Transverse colon (tissue), 4 donors: ENCODE measurements at regions not wholly inside any gene's neighbourhood (a gene's known extent, or its start where the extent isn't known, plus 50 kb on each side); places are given as distances from the start of the nearest gene placed in this dataset.

Experiments
- DNase-seq: peaks from one replicate; pipeline ENCODE4 v3.0.0-alpha.2; 2019
- H3K27ac ChIP-seq, 4 donors: fragments of 200-600 bp; sonication (generic); 2 replicates each; pipeline ENCODE4 v1.5.1; 2016 to 2018; ENCODE audit warnings: inconsistent platforms in 4 of 4
- H3K27me3 ChIP-seq: fragments of 200-600 bp; sonication (generic); 2 replicates; pipeline ENCODE4 v1.5.1; 2017; ENCODE audit warnings: inconsistent platforms
- H3K36me3 ChIP-seq, 4 donors: fragments of 200-600 bp; sonication (generic); 2 replicates each; pipeline ENCODE4 v1.5.1; 2017 to 2019; ENCODE audit warnings: inconsistent platforms in 4 of 4
- H3K4me1 ChIP-seq, 4 donors: fragments of 200-600 bp; sonication (generic); 2 replicates each; pipeline ENCODE4 v1.5.1; 2017 to 2020; ENCODE audit warnings: inconsistent platforms in 4 of 4
- H3K4me3 ChIP-seq, 4 donors: fragments of 200-600 bp; sonication (generic); 1 replicate in 1 of 4; 2 replicates in 3 of 4; pipeline versions ENCODE4 v1.5.1 to v1.6.1; 2017 to 2019; ENCODE audit warnings: inconsistent platforms in 4 of 4
- H3K9me3 ChIP-seq, 2 donors: fragments of 200-600 bp; sonication (generic); 2 replicates each; pipeline ENCODE4 v1.5.1; 2017 to 2019; ENCODE audit warnings: inconsistent platforms in 2 of 2
- CTCF ChIP-seq, 5 experiments: fragments of 200-600 bp in 3 of 5; fragments of 450-650 bp in 2 of 5; sonication (generic) in 3 of 5; IDR thresholded peaks; 1 replicate in 2 of 5; 2 replicates in 3 of 5; pipeline ENCODE4 v1.5.1; 2016 to 2017; ENCODE audit warnings: antibody characterized with exemption in 5 of 5, inconsistent platforms in 3 of 5, mild to moderate bottlenecking in 2 of 5, moderate library complexity in 1 of 5
- EP300 ChIP-seq: sonication (generic); formaldehyde crosslinking; IDR thresholded peaks from one replicate; pipeline ENCODE4 v1.6.1; 2017; ENCODE audit warnings: antibody characterized with exemption, low read depth
- POLR2A ChIP-seq: fragments of 450-650 bp; IDR thresholded peaks from one replicate; pipeline ENCODE4 v1.6.1; 2016; ENCODE audit warnings: antibody characterized with exemption, mild to moderate bottlenecking, moderate library complexity
- POLR2AphosphoS5 ChIP-seq, 3 donors: sonication (generic); formaldehyde crosslinking; IDR thresholded peaks; one replicate each; pipeline ENCODE4 v1.6.1; 2016; ENCODE audit warnings: antibody characterized with exemption in 3 of 3
- WGBS, 2 donors: methylation state at CpG; one replicate each; pipeline ENCODE4 v1.1.5; 2018; ENCODE audit warnings: low coverage in 1 of 2; 5-methylcytosine and 5-hydroxymethylcytosine counted together
- in situ Hi-C, 4 donors: fragments of 200-750 bp; cut with MboI; loops; one replicate each; pipeline versions ENCODE4 v1.15.0 to v1.15.1; 2017; ENCODE audit warnings: low sequenced_read_pairs in 3 of 4, low pct_ligation_motif_present in 1 of 4, low pct_unique_long_range_greater_than_20kb in 1 of 4
- intact Hi-C: fragments of 100-400 bp; cut with DNase I; formaldehyde crosslinking; loops from one replicate; pipeline ENCODE4 v1.15.1; 2023; ENCODE audit warnings: low total_unique reads

GRCh38 chr13:36549755-36550154 is 117.5 kb downstream of the CCNA1 start:
- H3K9me3 ChIP-seq: no peaks in the 10 kb centered on the region
- no peaks in the 10 kb centered on the region for H3K27me3 ChIP-seq
- in situ Hi-C loops: no loop called here
- TF ChIP-seq CTCF (IDR thresholded peaks at IDR 0.05) (no peak), POLR2AphosphoS5 (IDR thresholded peaks at IDR 0.05) (no peak), EP300 (no peak), POLR2A (no peak)
- no peak overlapping the region for H3K4me3 ChIP-seq
- intact Hi-C loops: no loop called here
- H3K27ac ChIP-seq: no peak overlapping the region
- 45 to 58% methylated on average over 5 to 7 of the region's 7 CpGs for WGBS, 2 donors
- no peaks in the 10 kb centered on the region for H3K36me3 ChIP-seq
- H3K4me1 ChIP-seq: no peaks in the 10 kb centered on the region
- DNase-seq: no peak

- no peak for TF ChIP-seq CTCF (IDR thresholded peaks at IDR 0.05)
- TF ChIP-seq POLR2AphosphoS5 (IDR thresholded peaks at IDR 0.05): no peak
- TF ChIP-seq POLR2A: no peak
- no peak for TF ChIP-seq EP300
- no peak overlapping the region for H3K27ac ChIP-seq
- no peaks in the 10 kb centered on the region for H3K36me3 ChIP-seq
- H3K27me3 ChIP-seq: no peaks in the 10 kb centered on the region
- no peaks in the 10 kb centered on the region for H3K9me3 ChIP-seq
- no peak for DNase-seq
- no peak overlapping the region for H3K4me3 ChIP-seq
- intact Hi-C loops (no loop called here), in situ Hi-C loops (no loop called here)
- H3K4me1 ChIP-seq: no peaks in the 10 kb centered on the region
- 57 to 69% methylated on average over 1 to 2 of the region's 2 CpGs for WGBS, 2 donors
Measured at GRCh38 chr13:36550177-36550576, 117.9 kb downstream of the CCNA1 start.

GRCh38 chr13:36551445-36551844 is 119.2 kb downstream of the CCNA1 start:
- Histone ChIP-seq H3K27me3 (no peaks in the 10 kb centered on the region), H3K9me3 (no peaks in the 10 kb centered on the region), H3K4me1 (no peaks in the 10 kb centered on the region), H3K4me3 (no peak overlapping the region), H3K27ac (no peak overlapping the region), H3K36me3 (no peaks in the 10 kb centered on the region)
- intact Hi-C loops (no loop called here), in situ Hi-C loops (no loop called here)
- no peak for DNase-seq
- WGBS, 2 donors: 82 to 93% methylated on average over 3 of the region's 3 CpGs
- TF ChIP-seq POLR2AphosphoS5 (IDR thresholded peaks at IDR 0.05) (no peak), EP300 (no peak), POLR2A (no peak), CTCF (IDR thresholded peaks at IDR 0.05) (no peak)

- Histone ChIP-seq H3K27ac (no peak overlapping the region), H3K4me1 (no peaks in the 10 kb centered on the region), H3K4me3 (no peak overlapping the region), H3K27me3 (no peaks in the 10 kb centered on the region), H3K36me3 (no peaks in the 10 kb centered on the region), H3K9me3 (no peaks in the 10 kb centered on the region)
- TF ChIP-seq EP300: no peak
- TF ChIP-seq POLR2AphosphoS5 (IDR thresholded peaks at IDR 0.05): no peak
- TF ChIP-seq CTCF (IDR thresholded peaks at IDR 0.05): no peak
- TF ChIP-seq POLR2A: no peak
- WGBS, 2 donors: 76 to 80% methylated on average over 1 of the region's 1 CpG
- no peak for DNase-seq
- intact Hi-C loops (no loop called here), in situ Hi-C loops (no loop called here)
Measured at GRCh38 chr13:36552334-36552733, 120.0 kb downstream of the CCNA1 start.
